IMR-90 (cell line): ENCODE measurements at regions not wholly inside any gene's neighbourhood (a gene's known extent, or its start where the extent isn't known, plus 50 kb on each side); places are given as distances from the start of the nearest gene placed in this dataset.

Source experiments
- ATAC-seq: fragments of 200-7000 bp; cut with Tn5 transposase; 2 replicates; pipeline ENCODE4 v1.9.1; 2020; ENCODE audit warnings: low read depth, mild to moderate bottlenecking, moderate library complexity
- BruUV-seq: library from RNA; stranded (reverse); fragments of 400-500 nt; replicated peaks from 2 replicates; lab custom pipeline; 2021; lab: Mats Ljungman, UMichigan
- CTCF ChIA-PET: fragments of 300-600 bp; formaldehyde crosslinking; extraction: SDS; loops from one replicate; lab custom pipeline; 2021; ENCODE audit warnings: antibody characterized with exemption; lab: Yijun Ruan, JAX
- POLR2A ChIA-PET: fragments of 300-600 bp; sonication (Branson Sonifier 250); formaldehyde crosslinking; loops from one replicate; lab custom pipeline; 2022; ENCODE audit warnings: antibody characterized with exemption; ENCODE audit not compliant: unreplicated experiment; lab: Charles Lee
- DNase-seq: peaks from one replicate; pipeline ENCODE4 v3.0.0; 2013
- H2AFZ ChIP-seq: replicated peaks from 2 replicates; pipeline ENCODE3; 2013; ENCODE audit warnings: low read length, mild to moderate bottlenecking; ENCODE audit not compliant: poor library complexity
- H2AK5ac ChIP-seq: 2 replicates; pipeline ENCODE4 v1.6.1; 2013; ENCODE audit warnings: low read depth, low read length, inconsistent platforms
- H2AK9ac ChIP-seq: replicated peaks from 2 replicates; pipeline ENCODE3; 2013; ENCODE audit warnings: mild to moderate bottlenecking, low read depth, low read length, moderate library complexity; ENCODE audit not compliant: poor library complexity
- H2BK120ac ChIP-seq: 2 replicates; pipeline ENCODE4 v1.6.1; 2013; ENCODE audit warnings: low read depth, low read length, inconsistent platforms
- H2BK15ac ChIP-seq: 3 replicates; pipeline ENCODE4 v1.6.1; 2013; ENCODE audit warnings: low read depth, low read length, inconsistent platforms
- H2BK20ac ChIP-seq: 2 replicates; pipeline ENCODE4 v1.6.1; 2013; ENCODE audit warnings: low read depth, mild to moderate bottlenecking, inconsistent platforms, low read length, moderate library complexity
- H2BK5ac ChIP-seq: 2 replicates; pipeline ENCODE4 v1.6.1; 2013; ENCODE audit warnings: mild to moderate bottlenecking, low read depth, low read length, inconsistent platforms; ENCODE audit not compliant: poor library complexity, severe bottlenecking
- H3K14ac ChIP-seq: replicated peaks from 2 replicates; pipeline ENCODE4 v1.6.1; 2013; ENCODE audit warnings: low read depth, low read length, inconsistent platforms
- H3K18ac ChIP-seq: 2 replicates; pipeline ENCODE4 v1.6.1; 2013; ENCODE audit warnings: low read depth, low read length, control low read depth
- H3K23ac ChIP-seq: 2 replicates; pipeline ENCODE4 v1.6.1; 2013; ENCODE audit warnings: low read depth, low read length, inconsistent platforms
- H3K27ac ChIP-seq: 2 replicates; pipeline ENCODE4 v1.5.1; 2013; ENCODE audit warnings: mild to moderate bottlenecking, control low read depth, low read length; ENCODE audit not compliant: insufficient read depth
- H3K27me3 ChIP-seq: 2 replicates; pipeline ENCODE4 v1.6.1; 2013; ENCODE audit warnings: low read length; ENCODE audit not compliant: control insufficient read depth, insufficient read depth
- H3K36me3 ChIP-seq: 2 replicates; pipeline ENCODE4 v1.6.1; 2013; ENCODE audit warnings: low read length, mixed read lengths; ENCODE audit not compliant: control insufficient read depth, insufficient read depth
- H3K4ac ChIP-seq: 2 replicates; pipeline ENCODE4 v1.6.1; 2013; ENCODE audit warnings: low read depth, low read length, inconsistent platforms
- H3K4me1 ChIP-seq: 2 replicates; pipeline ENCODE4 v1.6.1; 2013; ENCODE audit warnings: low read length, mixed read lengths; ENCODE audit not compliant: control insufficient read depth, insufficient read depth
- H3K4me2 ChIP-seq: 2 replicates; pipeline ENCODE4 v1.6.1; 2013; ENCODE audit warnings: low read depth, mild to moderate bottlenecking, control low read depth, low read length, moderate library complexity
- H3K4me3 ChIP-seq: 2 replicates; pipeline ENCODE4 v1.5.1; 2013; ENCODE audit warnings: low read depth, mild to moderate bottlenecking, control low read depth, low read length, moderate library complexity; ENCODE audit not compliant: insufficient read depth
- H3K56ac ChIP-seq: 2 replicates; pipeline ENCODE4 v1.6.1; 2013; ENCODE audit warnings: low read length, inconsistent platforms; ENCODE audit not compliant: insufficient read depth; ENCODE audit errors: extremely low read depth
- H3K79me1 ChIP-seq, 2 experiments: 2 replicates each; pipeline ENCODE4 v1.6.1; 2013; ENCODE audit warnings: low read length in 2 of 2, inconsistent platforms in 1 of 2, low read depth in 1 of 2
- H3K9ac ChIP-seq: 2 replicates; pipeline ENCODE4 v1.6.1; 2013; ENCODE audit warnings: low read depth, low read length, control low read depth
- H3K9me1 ChIP-seq: 2 replicates; pipeline ENCODE4 v1.6.1; 2013; ENCODE audit warnings: low read length, inconsistent platforms; ENCODE audit not compliant: insufficient read depth
- H3K9me3 ChIP-seq: 2 replicates; pipeline ENCODE4 v1.6.1; 2013; ENCODE audit warnings: low read length; ENCODE audit not compliant: control insufficient read depth, insufficient read depth
- H4K20me1 ChIP-seq: 2 replicates; pipeline ENCODE4 v1.6.1; 2013; ENCODE audit warnings: low read length, inconsistent platforms; ENCODE audit not compliant: insufficient read depth
- H4K5ac ChIP-seq: 2 replicates; pipeline ENCODE4 v1.6.1; 2013; ENCODE audit warnings: mild to moderate bottlenecking, low read depth, low read length, control low read depth
- H4K8ac ChIP-seq, 2 experiments: 2 replicates each; pipeline ENCODE4 v1.6.1; 2013; ENCODE audit warnings: low read depth in 2 of 2, low read length in 2 of 2, control low read depth in 1 of 2, inconsistent platforms in 1 of 2
- H4K91ac ChIP-seq: 2 replicates; pipeline ENCODE4 v1.6.1; 2013; ENCODE audit warnings: low read depth, low read length, inconsistent platforms; ENCODE audit not compliant: insufficient read depth
- BHLHE40 ChIP-seq: fragments of 150-350 bp; IDR thresholded peaks from 2 replicates; pipeline ENCODE4 v1.6.1; 2016; ENCODE audit warnings: mild to moderate bottlenecking, low read depth, low read length
- CEBPB ChIP-seq: IDR thresholded peaks from 2 replicates; pipeline ENCODE4 v1.6.1; 2012; ENCODE audit warnings: low read depth, low read length, improper control_type of control experiment
- CHD1 ChIP-seq: IDR thresholded peaks from 2 replicates; pipeline ENCODE4 v1.6.1; 2012; ENCODE audit warnings: low read depth, low read length, improper control_type of control experiment
- FOS ChIP-seq: fragments of 150-350 bp; IDR thresholded peaks from 2 replicates; pipeline ENCODE4 v1.6.1; 2016; ENCODE audit warnings: low read depth, low read length
- MAFK ChIP-seq: IDR thresholded peaks from 2 replicates; pipeline ENCODE4 v1.6.1; 2012; ENCODE audit warnings: low read depth, low read length, improper control_type of control experiment
- MAZ ChIP-seq: IDR thresholded peaks from 2 replicates; pipeline ENCODE4 v1.6.1; 2012; ENCODE audit warnings: low read depth, mild to moderate bottlenecking, low read length, improper control_type of control experiment, moderate library complexity, borderline replicate concordance
- NFE2L2 ChIP-seq: fragments of 150-350 bp; IDR thresholded peaks from 2 replicates; pipeline ENCODE4 v1.6.1; 2016; ENCODE audit warnings: low read depth, mild to moderate bottlenecking, low read length
- POLR2A ChIP-seq: IDR thresholded peaks from 2 replicates; pipeline ENCODE4 v1.6.1; 2012; ENCODE audit warnings: mild to moderate bottlenecking, low read depth, low read length
- RAD21 ChIP-seq: IDR thresholded peaks from 2 replicates; pipeline ENCODE4 v1.6.1; 2012; ENCODE audit warnings: low read length, improper control_type of control experiment
- RCOR1 ChIP-seq: IDR thresholded peaks from 2 replicates; pipeline ENCODE4 v1.6.1; 2012; ENCODE audit warnings: mild to moderate bottlenecking, low read length, improper control_type of control experiment; ENCODE audit not compliant: insufficient replicate concordance
- RFX5 ChIP-seq: IDR thresholded peaks from 2 replicates; pipeline ENCODE4 v1.8.0; 2012; ENCODE audit warnings: low read depth, mild to moderate bottlenecking, low read length, moderate library complexity
- SMC3 ChIP-seq: fragments of 150-350 bp; IDR thresholded peaks from 2 replicates; pipeline ENCODE4 v1.6.1; 2016; ENCODE audit warnings: low read depth, mild to moderate bottlenecking, antibody characterized with exemption, low read length, moderate library complexity
- WGBS, 2 experiments: methylation state at CpG; one replicate each; pipeline versions ENCODE4 v1.1.5 to v1.1.7; 2013; ENCODE audit warnings: missing lambda C conversion rate in 2 of 2; ENCODE audit not compliant: insufficient read length in 1 of 2; ENCODE audit errors: extremely low coverage in 2 of 2; 5-methylcytosine and 5-hydroxymethylcytosine counted together
- dilution Hi-C: fragments of 300-500 bp; cut with HindIII; formaldehyde crosslinking; loops from one replicate; pipeline ENCODE4 v1.14.3; 2018; ENCODE audit warnings: low sequenced_read_pairs; ENCODE audit not compliant: unreplicated experiment
- in situ Hi-C: fragments of 300-500 bp; cut with MboI; formaldehyde crosslinking; loops from 3 replicates; pipeline ENCODE4 v1.14.3; 2019; ENCODE audit warnings: low sequenced_read_pairs, inconsistent platforms, mixed read lengths
- intact Hi-C: fragments of 100-400 bp; cut with micrococcal nuclease; formaldehyde crosslinking; loops from 2 replicates; pipeline ENCODE4 v1.10.0; 2022
- TF ChIP-seq, protein P1 (sequence below): fragments of 150-350 bp; IDR thresholded peaks from 2 replicates; pipeline ENCODE4 v1.6.1; 2016; ENCODE audit warnings: low read depth, mild to moderate bottlenecking, low read length, moderate library complexity, borderline replicate concordance
- TF ChIP-seq, protein P2 (sequence below): conservative IDR thresholded peaks from 2 replicates; pipeline ENCODE4 v1.5.1; 2012; ENCODE audit warnings: mild to moderate bottlenecking, low read depth, low read length, improper control_type of control experiment
- TF ChIP-seq, protein P3 (sequence below): fragments of 150-350 bp; IDR thresholded peaks from 2 replicates; pipeline ENCODE4 v1.6.1; 2017; ENCODE audit warnings: mild to moderate bottlenecking, antibody characterized with exemption, low read length, low read depth

- no peak overlapping the region for H2BK120ac ChIP-seq
- H3K4ac ChIP-seq = no peak overlapping the region
- no peak overlapping the region for H3K9ac ChIP-seq
- intact Hi-C loops (loop anchor here (1.0 to 5.0 kb wide), 4 partner anchors 240 to 791 kb away; no protein-coding TSS in a partner anchor), dilution Hi-C loops (no loop called here), in situ Hi-C loops (loop anchor here (25.0 kb wide), 1 partner anchor 791 kb away; no protein-coding TSS in a partner anchor)
- H3K4me3 ChIP-seq = no peak overlapping the region
- H3K56ac ChIP-seq = no peak overlapping the region
- no peaks in the 10 kb centered on the region for H3K36me3 ChIP-seq
- no peaks in the 10 kb centered on the region for H3K9me3 ChIP-seq
- ATAC-seq (peak; percentile 84), DNase-seq (peak; percentile 90)
- no peak overlapping the region for H4K8ac ChIP-seq
- peaks cover 4% of the 10 kb centered on the region; the same call in 1 of the 2 replicates for H3K27me3 ChIP-seq
- no peaks in the 10 kb centered on the region for H4K20me1 ChIP-seq
- H3K9me1 ChIP-seq = no peaks in the 10 kb centered on the region
- H2BK20ac ChIP-seq = no peak overlapping the region
- H3K27ac ChIP-seq = no peak overlapping the region
- H3K23ac ChIP-seq = no peak overlapping the region
- ChIA-PET CTCF (no interaction called here), POLR2A (no interaction called here)
- no peak overlapping the region for H4K5ac ChIP-seq
- no peak overlapping the region for H2AFZ ChIP-seq
- no peak overlapping the region for H4K91ac ChIP-seq
- TF ChIP-seq, protein P1, sequence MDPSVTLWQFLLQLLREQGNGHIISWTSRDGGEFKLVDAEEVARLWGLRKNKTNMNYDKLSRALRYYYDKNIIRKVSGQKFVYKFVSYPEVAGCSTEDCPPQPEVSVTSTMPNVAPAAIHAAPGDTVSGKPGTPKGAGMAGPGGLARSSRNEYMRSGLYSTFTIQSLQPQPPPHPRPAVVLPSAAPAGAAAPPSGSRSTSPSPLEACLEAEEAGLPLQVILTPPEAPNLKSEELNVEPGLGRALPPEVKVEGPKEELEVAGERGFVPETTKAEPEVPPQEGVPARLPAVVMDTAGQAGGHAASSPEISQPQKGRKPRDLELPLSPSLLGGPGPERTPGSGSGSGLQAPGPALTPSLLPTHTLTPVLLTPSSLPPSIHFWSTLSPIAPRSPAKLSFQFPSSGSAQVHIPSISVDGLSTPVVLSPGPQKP = no peak
- TF ChIP-seq RFX5 (no peak), RCOR1 (no peak), CHD1 (no peak), SMC3 (no peak), MAZ (no peak), NFE2L2 (no peak), CEBPB (no peak), POLR2A (no peak), FOS (no peak), RAD21 (no peak), MAFK (no peak), BHLHE40 (no peak)
- TF ChIP-seq, protein P2, sequence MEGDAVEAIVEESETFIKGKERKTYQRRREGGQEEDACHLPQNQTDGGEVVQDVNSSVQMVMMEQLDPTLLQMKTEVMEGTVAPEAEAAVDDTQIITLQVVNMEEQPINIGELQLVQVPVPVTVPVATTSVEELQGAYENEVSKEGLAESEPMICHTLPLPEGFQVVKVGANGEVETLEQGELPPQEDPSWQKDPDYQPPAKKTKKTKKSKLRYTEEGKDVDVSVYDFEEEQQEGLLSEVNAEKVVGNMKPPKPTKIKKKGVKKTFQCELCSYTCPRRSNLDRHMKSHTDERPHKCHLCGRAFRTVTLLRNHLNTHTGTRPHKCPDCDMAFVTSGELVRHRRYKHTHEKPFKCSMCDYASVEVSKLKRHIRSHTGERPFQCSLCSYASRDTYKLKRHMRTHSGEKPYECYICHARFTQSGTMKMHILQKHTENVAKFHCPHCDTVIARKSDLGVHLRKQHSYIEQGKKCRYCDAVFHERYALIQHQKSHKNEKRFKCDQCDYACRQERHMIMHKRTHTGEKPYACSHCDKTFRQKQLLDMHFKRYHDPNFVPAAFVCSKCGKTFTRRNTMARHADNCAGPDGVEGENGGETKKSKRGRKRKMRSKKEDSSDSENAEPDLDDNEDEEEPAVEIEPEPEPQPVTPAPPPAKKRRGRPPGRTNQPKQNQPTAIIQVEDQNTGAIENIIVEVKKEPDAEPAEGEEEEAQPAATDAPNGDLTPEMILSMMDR = no peak; the same call in 1 of the 2 replicates
- TF ChIP-seq, protein P3, sequence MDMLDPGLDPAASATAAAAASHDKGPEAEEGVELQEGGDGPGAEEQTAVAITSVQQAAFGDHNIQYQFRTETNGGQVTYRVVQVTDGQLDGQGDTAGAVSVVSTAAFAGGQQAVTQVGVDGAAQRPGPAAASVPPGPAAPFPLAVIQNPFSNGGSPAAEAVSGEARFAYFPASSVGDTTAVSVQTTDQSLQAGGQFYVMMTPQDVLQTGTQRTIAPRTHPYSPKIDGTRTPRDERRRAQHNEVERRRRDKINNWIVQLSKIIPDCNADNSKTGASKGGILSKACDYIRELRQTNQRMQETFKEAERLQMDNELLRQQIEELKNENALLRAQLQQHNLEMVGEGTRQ = no peak
- BruUV-seq = no TSS peak
- H3K18ac ChIP-seq = no peak overlapping the region
- no peak overlapping the region for H3K4me2 ChIP-seq
- no peak overlapping the region for H2AK5ac ChIP-seq
- no peak overlapping the region for H2AK9ac ChIP-seq
- H3K4me1 ChIP-seq = no peaks in the 10 kb centered on the region; the same call in 1 of the 2 replicates
- no peaks in the 10 kb centered on the region for H3K79me1 ChIP-seq
- WGBS, 2 experiments = no CpG with 5 or more reads among the region's 2 CpGs
- no peak overlapping the region for H2BK5ac ChIP-seq
- H2BK15ac ChIP-seq = no peak overlapping the region
- no peak overlapping the region for H3K14ac ChIP-seq
These were observed 313.4 kb downstream of the CXCL12 start for GRCh38 chr10:44071479-44071878.
